HG02885 (cell line): ENCODE measurements at regions not wholly inside any gene's neighbourhood (a gene's known extent, or its start where the extent isn't known, plus 50 kb on each side); places are given as distances from the start of the nearest gene placed in this dataset.

Experiments
- ATAC-seq: cut with Tn5 transposase; IDR thresholded peaks from one replicate; pipeline ENCODE4 v1.9.1; 2021; ENCODE audit warnings: mild to moderate bottlenecking; ENCODE audit not compliant: unreplicated experiment, poor library complexity

- no peak for ATAC-seq
These were observed 392.8 kb upstream of the NR3C2 start for GRCh38 chr4:148834804-148835631.

- ATAC-seq: no peak
These were observed 389.7 kb upstream of the NR3C2 start for GRCh38 chr4:148831945-148832344.

GRCh38 chr4:148828291-148828690 is 386.1 kb upstream of the NR3C2 start:
- ATAC-seq: no peak

- ATAC-seq: no peak
These were observed 385.6 kb upstream of the NR3C2 start for GRCh38 chr4:148827781-148828180.

- ATAC-seq: no peak
These were observed 381.2 kb upstream of the NR3C2 start for GRCh38 chr4:148823419-148823769.

GRCh38 chr4:148822572-148823418 is 380.6 kb upstream of the NR3C2 start:
- no peak for ATAC-seq

- ATAC-seq: no peak
These were observed 371.8 kb upstream of the NR3C2 start for GRCh38 chr4:148814030-148814429.

- no peak for ATAC-seq
These were observed 371.1 kb upstream of the NR3C2 start for GRCh38 chr4:148813289-148813688.

GRCh38 chr4:148812101-148812500 is 369.9 kb upstream of the NR3C2 start:
- ATAC-seq: no peak

GRCh38 chr4:148810461-148810860 is 368.2 kb upstream of the NR3C2 start:
- no peak for ATAC-seq

GRCh38 chr4:148808416-148808815 is 366.2 kb upstream of the NR3C2 start:
- no peak for ATAC-seq

GRCh38 chr4:148800940-148801339 is 358.7 kb upstream of the NR3C2 start:
- ATAC-seq: no peak

GRCh38 chr4:148800336-148800885 is 358.2 kb upstream of the NR3C2 start:
- ATAC-seq: no peak

- ATAC-seq: no peak
These were observed 353.1 kb upstream of the NR3C2 start for GRCh38 chr4:148795156-148795864.

- ATAC-seq: no peak
These were observed 351.0 kb upstream of the NR3C2 start for GRCh38 chr4:148793221-148793620.

- no peak for ATAC-seq
These were observed 348.5 kb upstream of the NR3C2 start for GRCh38 chr4:148790691-148791090.

GRCh38 chr4:148790246-148790645 is 348.0 kb upstream of the NR3C2 start:
- no peak for ATAC-seq

- ATAC-seq: no peak
These were observed 345.7 kb upstream of the NR3C2 start for GRCh38 chr4:148787831-148788477.

GRCh38 chr4:148787285-148787684 is 345.1 kb upstream of the NR3C2 start:
- ATAC-seq: no peak

- ATAC-seq: no peak
These were observed 344.5 kb upstream of the NR3C2 start for GRCh38 chr4:148786699-148787098.
